Fibroblast of villous mesenchyme (primary cell): ENCODE measurements at regions not wholly inside any gene's neighbourhood (a gene's known extent, or its start where the extent isn't known, plus 50 kb on each side); places are given as distances from the start of the nearest gene placed in this dataset.

Experiments
- DNase-seq: peaks from one replicate; pipeline ENCODE4 v3.0.0-alpha.2; 2010; ENCODE audit warnings: low read depth
- H3K4me3 ChIP-seq: 2 replicates; pipeline ENCODE4 v1.5.1; 2011; ENCODE audit warnings: low read depth, mild to moderate bottlenecking, low read length
- TF ChIP-seq, protein P1 (sequence below): IDR thresholded peaks from 2 replicates; pipeline ENCODE4 v1.5.1; 2012; ENCODE audit warnings: low read depth, mild to moderate bottlenecking, low read length; ENCODE audit not compliant: insufficient read depth

DNA sequence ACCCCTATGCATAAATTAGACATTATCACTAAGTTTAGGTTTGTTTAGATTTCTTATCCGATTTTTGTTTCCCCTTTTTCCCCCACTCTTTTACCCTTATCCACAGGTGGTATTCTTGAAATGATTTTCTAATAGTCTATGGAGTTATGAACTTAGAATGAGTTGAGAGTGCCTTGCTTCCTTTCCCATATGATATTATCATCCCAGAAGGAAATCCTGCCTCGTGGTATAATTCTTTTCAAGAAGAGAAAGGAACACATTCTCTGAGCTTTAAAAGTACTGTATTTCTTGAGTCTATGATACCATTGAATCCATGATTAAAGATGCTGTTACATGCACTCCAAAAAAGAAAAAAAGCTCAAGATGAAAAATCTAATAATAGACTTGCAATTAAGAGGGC is 76.9 kb upstream of the ADAMTSL1 start:
- TF ChIP-seq, protein P1, sequence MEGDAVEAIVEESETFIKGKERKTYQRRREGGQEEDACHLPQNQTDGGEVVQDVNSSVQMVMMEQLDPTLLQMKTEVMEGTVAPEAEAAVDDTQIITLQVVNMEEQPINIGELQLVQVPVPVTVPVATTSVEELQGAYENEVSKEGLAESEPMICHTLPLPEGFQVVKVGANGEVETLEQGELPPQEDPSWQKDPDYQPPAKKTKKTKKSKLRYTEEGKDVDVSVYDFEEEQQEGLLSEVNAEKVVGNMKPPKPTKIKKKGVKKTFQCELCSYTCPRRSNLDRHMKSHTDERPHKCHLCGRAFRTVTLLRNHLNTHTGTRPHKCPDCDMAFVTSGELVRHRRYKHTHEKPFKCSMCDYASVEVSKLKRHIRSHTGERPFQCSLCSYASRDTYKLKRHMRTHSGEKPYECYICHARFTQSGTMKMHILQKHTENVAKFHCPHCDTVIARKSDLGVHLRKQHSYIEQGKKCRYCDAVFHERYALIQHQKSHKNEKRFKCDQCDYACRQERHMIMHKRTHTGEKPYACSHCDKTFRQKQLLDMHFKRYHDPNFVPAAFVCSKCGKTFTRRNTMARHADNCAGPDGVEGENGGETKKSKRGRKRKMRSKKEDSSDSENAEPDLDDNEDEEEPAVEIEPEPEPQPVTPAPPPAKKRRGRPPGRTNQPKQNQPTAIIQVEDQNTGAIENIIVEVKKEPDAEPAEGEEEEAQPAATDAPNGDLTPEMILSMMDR = no peak
- no peak for DNase-seq
- no peak overlapping the region for H3K4me3 ChIP-seq

DNA sequence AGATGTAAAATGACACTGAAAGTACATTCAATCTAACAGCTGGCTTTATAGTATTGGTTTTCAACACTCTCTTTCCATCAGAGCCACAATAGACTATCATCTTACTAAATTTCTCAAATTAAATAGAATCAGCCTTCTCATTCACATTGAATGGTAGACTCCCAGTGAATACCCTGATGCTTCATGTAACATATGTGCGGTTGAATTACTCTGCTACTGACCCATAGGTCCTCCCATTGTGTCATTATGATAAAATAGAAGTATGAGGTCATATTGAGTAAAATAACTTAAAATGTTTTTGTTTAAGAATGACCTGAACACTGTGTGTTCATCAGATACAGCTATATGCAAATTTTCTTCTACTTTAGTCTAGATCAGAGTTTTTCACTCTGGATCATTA is 75.9 kb upstream of the ADAMTSL1 start:
- no peak overlapping the region for H3K4me3 ChIP-seq
- TF ChIP-seq, protein P1 = no peak
- no peak for DNase-seq

DNA sequence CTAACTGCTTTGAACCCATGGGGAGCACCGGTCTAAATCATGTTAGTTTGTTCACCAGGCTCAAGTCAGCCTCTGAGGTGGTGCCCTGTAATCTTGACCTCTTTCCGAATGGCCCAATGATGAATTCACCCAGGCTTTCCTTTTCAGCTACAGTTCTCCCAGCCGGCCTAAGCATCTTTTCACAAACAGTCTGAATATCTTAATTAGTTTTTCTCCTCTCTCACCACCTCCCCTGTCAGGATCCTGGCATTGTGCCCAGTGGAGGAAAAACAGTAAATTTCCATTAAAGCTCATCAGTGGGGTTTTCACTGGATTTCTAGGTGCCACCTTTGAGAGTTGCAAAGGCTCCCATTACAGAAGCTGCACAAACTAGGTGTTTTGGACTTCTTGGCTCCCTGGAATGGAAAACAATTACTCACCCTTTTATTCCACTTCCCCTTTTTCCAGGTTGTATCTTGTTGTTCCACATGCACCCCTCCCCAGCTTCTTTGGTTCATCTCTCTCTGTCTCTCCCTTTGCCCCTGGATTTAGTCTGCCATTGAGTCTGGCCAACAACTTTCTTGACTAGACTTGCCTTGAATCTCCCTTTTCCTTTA is 69.4 kb upstream of the ADAMTSL1 start:
- TF ChIP-seq, protein P1 = no peak
- DNase-seq = no peak
- no peak overlapping the region for H3K4me3 ChIP-seq

DNA sequence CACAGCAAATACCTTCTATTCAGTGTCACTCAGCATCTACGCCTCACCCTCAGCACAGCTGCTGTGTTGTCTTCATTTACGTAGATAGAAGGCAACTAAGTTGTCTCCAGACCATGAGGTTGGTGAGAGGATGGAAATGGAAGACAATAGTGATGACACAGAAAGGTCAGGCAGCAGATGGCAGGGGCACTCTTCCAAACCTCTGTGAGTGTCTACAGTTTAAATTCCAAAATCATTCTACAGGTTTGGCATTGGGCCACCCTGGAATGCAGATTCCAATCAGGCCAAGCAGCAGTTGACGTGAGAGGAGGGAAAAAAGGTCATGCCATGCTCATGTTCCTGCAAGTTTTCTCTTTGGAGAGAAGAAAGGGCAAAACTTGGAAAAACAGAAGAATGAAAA is 68.7 kb upstream of the ADAMTSL1 start:
- no peak for DNase-seq
- no peak overlapping the region for H3K4me3 ChIP-seq
- TF ChIP-seq, protein P1 = no peak

DNA sequence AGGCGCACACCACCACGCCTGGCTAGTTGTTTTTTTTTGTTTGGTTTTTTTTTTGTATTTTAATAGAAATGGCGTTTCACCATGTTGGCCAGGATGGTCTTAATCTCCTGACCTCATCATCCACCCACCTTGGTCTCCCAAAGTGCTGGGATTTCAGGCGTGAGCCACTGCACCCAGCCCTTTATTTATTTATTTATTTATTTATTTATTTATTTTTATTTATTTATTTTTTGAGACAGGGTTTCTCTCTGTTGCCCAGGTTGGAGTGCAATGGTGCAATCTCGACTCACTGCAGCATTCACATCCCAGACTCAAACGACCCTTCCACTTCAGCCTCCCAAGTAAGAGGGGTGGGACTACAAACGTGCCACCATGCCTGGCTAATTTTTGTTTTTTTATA is 63.0 kb upstream of the ADAMTSL1 start:
- H3K4me3 ChIP-seq = no peak overlapping the region
- DNase-seq = no peak
- TF ChIP-seq, protein P1 = no peak

DNA sequence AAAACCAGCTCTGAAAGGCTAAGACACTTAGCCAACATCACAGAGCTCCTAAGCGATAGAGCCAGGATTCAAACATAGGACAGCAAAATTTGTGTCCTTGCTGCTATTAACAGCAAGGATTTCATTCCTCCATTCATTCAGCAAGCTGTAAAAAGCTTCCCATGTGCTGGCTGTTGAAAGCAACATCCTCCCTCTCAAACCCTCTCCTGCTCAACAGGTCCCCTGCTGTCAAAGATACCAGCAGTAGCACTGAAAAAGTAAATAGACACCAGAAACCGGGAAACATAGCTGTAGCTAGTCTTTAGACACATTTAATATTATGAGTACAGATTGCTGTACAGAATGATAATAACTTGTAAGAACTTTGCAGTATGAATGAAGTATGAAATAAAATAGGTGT is 52.6 kb upstream of the ADAMTSL1 start:
- DNase-seq = no peak
- no peak overlapping the region for H3K4me3 ChIP-seq
- TF ChIP-seq, protein P1 = no peak
